ENCODE measurements at regions not wholly inside any gene's neighbourhood (a gene's known extent, or its start where the extent isn't known, plus 50 kb on each side); places are given as distances from the start of the nearest gene placed in this dataset.
"Not testable (repeated sequence)": the region's sequence is repeated elsewhere in the genome, so short reads cannot be mapped to it uniquely, and the experiment has no call there.

DNA sequence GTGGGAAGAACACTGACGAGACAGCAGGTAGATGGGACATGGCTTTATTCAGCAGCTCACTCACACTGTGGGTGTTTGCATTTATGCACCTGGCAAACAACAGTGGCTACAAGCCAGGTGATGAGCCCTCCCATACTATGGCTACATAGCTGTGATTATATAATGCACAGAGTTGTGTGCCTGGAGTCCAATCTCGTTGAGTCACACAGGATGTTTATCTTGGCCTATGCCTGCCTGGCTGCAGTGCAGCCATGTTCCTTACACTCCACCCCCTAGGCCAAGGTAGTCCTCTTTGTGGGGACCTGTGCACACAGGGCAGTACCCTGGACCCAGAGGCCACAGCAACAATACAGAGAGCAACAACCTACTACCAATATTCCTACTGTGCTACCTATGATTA, 1643.8 kb downstream of the MRPL39 start:
- DNase-seq = peak; percentile 34

DNA sequence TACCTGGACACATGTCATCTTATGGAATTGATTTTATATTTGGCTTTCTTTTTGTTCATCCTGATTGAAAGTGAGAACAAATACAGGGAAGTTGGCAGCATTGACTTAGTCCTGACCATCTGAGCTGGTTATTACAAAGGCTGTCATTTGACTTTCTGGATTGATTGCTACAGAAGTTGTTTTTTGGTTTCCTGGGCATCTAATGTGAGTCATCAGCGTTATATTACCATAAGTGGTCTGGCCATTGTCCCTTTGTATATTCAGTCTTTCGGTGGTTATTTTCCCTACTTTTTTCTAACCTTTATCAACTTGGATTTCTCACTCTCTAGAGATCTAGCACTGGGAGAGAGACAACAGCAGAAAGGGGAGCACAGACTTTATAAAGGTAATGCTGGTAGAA, 1646.5 kb downstream of the MRPL39 start:
- DNase-seq = no peak

DNA sequence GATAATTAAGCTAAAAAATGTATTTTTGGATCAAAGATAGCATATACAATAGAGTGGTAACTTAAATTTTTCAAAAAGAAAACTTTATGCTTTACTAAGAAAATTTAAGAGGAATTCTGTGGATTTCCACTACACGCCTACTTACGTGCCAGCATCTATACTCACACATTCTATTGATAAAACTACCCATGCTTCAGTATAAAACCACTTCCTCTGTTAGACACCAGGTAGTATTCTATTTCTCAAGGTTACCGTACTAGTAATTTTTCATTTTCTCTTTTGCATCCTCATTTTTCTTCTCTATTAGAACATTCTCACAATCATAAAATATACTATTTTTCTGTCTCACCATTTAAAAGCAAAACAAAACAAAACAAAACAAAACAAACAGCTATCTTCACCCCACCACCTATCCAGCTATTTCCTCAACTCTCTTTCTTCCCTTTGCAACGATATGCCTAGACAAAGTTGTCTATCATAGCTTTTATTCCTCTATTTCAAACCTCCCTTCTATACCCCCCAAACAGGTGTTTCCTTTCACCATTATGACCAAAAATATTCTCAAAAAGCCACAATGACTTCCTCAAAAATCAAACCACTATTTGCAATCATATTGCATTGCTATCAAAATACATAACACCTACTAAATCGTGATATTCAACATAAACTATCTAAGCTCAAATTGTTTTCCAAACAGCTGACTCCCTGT, 1652.0 kb downstream of the MRPL39 start:
- no peak for DNase-seq

DNA sequence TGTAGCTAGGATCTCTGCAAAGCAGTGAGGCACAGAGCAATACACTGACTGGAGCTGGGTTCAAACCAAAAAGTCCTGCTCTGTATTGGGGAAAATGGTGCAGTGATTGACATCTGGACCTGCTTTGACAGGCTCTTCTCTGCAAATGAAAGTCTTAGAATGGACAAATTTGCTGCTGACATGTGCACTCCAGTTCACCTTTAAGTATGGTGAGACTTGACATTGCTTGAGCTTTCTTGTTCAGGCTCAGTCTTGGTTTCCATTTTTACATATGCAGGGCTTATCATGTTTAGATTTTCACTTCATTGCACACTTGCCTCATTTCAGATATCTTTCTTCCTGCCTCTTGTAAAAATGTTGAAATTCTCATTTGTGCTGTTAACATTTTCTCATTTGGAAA, 1655.0 kb downstream of the MRPL39 start:
- no peak for DNase-seq

DNA sequence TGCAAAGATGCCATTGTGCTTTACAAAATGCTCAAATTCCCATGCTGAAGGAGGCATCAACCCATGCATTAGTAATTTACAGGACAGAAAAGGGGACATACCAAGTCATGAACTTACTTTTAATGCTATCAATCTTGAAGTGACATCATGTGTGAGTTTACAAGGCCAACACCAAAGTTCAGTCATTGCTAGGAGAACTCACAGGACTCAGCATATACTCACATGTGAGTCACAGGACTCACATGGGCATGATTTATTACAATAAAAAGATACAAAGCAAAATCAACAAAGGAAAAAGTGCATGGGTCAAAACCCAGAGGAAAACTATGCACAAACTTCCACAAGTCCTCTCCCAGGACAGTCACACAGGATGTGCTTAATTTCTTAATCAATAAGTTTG, 1656.0 kb downstream of the MRPL39 start:
- DNase-seq = peak; percentile 61

DNA sequence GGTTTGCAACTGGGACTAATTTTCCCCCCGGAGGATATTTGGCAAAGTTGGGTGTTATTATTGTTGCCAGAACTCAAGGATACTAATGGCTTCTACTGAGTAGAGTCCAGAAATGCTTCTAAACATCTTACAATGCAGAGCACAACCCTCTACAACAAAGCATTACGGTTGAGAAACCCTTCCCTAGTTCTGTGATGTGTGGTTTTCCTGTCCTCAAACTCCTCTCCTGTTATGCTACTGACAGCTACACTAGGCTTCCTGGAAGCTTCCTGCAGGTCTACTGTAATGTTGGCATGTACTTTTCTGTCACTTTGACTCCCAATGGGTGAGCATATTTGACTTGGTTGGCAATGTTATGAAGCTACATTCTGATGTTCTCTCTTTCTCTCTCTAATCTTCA, 1656.9 kb downstream of the MRPL39 start:
- no peak for DNase-seq

DNA sequence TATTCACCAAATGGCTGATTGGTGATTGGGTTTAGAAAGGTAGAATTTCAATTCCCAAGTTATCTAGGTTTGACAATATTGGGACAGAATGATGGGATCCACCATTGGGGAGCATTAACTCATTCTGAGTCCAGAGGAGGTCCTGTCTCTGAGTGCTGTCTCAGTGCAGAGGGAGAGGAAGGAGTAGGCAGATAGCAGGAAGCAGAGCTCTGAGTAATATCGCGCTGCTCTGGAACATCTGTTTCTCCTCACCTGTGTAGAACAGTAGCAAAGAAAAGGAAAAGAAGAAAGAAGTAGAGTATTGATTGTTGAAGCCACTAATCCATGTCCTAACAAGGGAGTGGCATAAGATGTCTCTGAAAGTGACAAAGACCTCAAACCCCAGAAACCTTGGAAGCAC, 1657.8 kb downstream of the MRPL39 start:
- DNase-seq = no peak

DNA sequence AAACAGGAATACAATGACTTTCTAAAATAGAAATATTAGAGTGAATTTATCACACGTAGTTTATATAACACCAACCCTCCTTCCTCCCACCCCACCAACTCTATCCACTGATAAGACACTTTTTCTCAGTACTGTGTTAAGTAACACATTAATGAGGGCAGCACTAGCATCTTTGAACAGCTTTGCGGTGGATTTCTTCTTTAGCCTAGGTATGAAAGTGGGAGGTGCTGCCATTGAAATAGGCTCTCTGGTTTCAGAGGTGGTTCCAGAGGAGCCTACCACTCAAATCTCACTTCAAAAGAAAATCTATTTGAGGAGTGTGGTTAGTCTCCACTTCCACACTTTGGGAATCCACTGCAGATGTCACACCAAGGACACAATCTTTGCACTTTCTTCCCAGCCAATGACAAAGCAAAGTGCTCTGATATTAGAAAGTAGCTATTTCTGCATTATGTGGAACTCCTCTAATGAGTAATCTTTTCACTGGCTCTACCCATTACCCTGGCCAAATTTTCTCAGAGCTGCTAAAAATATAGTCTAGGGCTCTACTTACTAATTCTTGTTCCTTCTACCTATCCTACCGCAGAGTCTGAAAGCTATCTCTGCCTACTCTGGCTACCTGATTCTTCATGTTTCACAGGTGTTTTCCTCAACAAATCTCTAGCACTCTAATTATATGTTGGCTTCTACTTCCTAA, 1667.8 kb downstream of the MRPL39 start:
- no peak for DNase-seq

DNA sequence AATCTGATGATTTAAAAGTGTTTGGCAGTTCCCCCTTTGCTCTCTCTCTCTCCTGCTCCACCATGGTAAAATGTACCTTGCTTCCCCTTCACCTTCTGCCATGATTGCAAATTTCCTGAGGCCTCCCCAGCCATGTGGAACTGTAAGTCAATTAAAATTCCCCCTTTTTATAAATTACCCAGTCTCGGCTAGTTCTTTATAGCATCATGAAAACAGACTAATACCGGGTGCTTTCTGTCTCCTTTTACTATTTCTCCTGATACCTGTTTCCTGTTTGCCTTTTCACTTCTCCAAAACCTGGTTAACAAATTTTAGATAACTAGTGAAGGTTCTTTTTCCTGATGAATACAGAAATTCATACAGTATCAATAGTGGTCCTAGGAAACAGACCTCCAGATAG, 1670.3 kb downstream of the MRPL39 start:
- no peak for DNase-seq

DNA sequence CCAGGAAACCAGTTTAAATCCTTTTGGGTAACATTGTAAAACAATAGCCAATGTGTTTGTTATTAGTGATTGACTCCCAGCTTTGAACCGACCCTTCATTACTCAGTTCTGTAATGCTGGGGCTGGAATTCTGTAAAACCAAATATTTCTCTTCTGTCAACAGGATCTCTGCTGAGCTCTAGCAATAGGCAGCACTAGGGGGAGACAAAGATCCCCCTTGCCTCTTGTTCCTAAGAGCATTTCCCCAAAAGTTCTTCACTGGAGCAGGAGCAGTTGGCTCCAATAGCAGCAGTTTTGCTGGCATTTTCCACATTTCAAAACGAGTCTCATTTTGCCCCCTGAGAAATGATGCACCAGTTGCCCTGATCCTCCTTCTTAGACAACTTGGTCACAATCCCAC, 1671.1 kb downstream of the MRPL39 start:
- peak; percentile 46 for DNase-seq

DNA sequence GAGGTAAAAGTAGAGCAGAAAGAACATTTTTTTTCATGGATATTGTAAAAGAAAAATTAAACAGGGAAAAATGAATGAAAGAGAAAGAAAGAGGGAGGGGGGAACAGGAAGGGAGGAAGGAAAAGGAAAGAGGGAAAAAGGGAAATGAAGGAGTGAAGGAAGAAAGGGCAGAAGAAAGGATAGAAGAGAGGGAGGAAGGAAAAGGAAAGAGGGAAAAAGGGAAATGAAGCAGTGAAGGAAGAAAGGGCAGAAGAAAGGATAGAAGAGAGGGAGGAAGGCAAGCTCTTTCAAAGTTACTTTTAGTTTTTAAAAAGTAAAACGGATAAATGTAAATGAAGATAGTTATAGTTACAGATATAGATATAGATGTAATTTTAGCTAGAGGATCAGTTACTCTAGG, 1676.7 kb downstream of the MRPL39 start:
- no peak for DNase-seq

DNA sequence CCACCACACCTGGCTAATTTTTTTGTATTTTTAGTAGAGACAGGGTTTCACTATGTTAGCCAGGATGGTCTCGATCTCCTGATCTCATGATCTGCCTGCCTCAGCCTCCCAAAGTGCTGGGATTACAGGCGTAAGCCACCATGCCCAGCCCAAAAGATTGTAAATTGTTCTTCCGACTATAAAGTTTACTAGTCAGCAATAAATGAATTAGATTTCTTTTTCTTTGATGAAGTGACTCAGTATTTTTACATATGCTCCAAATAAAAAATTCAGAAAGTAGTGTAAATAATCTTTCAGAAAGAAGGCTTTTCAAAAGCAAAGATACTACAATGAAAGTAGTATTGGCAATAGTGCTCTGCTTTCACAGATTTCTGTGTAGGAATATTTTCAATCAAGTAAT, 1680.9 kb downstream of the MRPL39 start:
- DNase-seq = not testable (repeated sequence)

DNA sequence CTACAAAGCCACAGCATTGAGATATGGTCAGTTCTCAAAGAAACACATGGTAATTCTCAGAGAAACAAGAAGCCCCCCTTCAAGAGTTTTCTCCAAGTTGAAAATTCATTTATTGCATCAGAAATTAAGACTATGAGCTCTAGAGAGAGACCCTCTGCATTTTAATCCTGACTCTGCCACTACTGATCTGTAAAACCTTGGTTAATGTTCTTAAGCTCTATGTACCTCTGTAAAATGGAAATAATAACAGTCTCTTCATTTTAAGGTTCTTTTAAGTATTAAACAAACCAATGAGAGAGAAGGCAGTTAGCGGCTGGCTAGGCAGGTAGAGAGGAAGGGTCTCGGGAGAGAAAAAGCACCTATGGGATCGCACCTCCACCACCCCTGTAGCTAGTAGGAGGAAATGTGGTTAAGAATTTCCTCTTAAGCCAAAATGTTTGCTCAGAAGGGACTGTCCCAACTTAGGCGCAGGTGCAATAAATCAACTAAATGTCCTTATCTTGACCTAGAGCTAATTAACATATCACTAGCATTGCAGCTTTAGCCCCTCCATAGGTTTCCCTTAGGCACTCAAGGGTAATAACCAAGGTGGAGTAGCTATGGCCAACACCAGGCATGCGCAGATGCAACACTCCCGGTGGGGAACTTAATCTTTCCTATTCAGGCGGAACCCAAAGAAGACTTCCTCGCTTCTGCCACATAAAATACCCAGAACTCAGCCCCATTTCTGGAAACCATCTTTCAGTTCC, 1685.4 kb downstream of the MRPL39 start:
- DNase-seq = no peak

DNA sequence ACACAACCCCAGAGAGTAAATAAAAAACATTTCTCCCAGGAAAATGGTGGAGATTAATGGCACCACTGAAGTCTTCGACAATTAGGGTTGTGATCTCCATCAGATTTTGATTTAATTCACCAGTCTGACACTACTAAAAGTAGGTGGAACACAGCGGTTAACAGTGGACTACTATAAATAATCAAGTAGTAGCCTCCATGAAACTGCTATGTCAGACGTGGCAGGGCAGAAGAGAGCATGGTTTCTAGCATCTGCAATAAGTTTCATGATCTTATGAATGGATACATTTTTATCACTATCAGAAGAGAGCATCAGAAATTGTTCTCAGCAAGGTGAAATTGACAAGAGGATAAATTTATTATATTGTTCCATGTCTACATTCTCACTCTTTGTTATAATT, 1706.6 kb downstream of the MRPL39 start:
- DNase-seq = no peak

DNA sequence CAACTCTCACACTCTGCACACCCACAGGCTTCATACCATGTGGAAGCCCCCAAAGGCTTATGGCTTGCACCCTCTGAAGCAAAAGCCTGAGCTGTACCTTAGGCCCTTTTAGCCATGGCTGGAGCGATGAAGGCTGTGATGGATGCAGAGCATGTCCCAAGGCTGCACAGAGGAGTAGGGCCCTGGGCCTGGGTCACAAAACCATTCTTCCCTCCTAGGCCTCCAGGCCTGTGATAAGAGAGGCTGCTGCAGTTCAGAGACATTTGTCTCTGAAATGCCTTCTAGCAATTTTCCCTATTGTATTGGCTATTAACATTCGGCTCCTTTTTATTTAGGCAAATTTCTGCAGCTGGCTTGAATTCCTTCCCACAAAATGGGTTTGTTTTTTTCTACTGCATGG, 1707.7 kb downstream of the MRPL39 start:
- no peak for DNase-seq

DNA sequence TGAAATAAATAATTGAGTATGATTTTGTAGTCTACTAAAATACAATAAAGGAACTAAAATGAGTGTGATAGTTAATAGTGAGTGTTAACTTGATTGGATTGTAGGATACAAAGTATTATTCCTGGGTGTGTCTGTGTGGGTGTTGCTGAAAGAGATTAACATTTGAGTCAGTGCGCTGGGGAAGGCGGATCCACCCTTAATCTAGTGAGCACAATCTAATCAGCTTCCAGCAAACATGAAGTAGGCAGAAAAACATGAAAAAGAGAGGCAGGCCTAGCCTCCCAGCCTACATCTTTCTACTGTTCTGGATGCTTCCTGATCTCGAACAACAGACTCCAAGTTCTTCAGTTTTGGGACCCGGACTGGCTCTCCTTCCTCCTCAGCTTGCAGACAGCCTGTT, 1716.6 kb downstream of the MRPL39 start:
- DNase-seq = no peak

DNA sequence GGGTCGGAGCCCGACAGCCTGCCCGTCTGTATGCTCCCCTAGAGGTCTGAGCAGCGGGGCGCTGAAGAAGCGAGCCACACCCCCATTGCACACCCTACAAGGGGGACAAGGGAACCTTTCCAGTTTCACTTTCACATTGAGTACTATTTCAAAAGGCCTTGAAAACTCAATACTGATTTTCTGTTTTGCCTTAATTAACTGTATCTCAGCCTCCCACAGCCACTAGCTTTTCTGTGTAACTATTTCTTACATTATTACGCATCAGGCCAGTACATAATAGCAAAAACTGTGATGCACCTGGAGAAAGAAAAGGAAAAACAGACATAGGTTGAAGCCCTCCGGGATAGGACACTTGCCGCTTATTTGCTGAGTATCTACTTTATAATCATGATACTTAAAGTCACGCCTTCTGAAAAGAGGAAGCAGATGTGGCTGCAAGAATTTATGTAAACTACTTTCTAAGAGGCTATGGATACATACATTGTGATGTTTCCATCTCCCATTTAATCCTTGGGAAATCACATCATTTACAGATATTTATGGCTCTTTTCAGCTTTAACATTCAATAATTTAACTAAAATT, 1719.5 kb downstream of the MRPL39 start:
- no peak for DNase-seq

DNA sequence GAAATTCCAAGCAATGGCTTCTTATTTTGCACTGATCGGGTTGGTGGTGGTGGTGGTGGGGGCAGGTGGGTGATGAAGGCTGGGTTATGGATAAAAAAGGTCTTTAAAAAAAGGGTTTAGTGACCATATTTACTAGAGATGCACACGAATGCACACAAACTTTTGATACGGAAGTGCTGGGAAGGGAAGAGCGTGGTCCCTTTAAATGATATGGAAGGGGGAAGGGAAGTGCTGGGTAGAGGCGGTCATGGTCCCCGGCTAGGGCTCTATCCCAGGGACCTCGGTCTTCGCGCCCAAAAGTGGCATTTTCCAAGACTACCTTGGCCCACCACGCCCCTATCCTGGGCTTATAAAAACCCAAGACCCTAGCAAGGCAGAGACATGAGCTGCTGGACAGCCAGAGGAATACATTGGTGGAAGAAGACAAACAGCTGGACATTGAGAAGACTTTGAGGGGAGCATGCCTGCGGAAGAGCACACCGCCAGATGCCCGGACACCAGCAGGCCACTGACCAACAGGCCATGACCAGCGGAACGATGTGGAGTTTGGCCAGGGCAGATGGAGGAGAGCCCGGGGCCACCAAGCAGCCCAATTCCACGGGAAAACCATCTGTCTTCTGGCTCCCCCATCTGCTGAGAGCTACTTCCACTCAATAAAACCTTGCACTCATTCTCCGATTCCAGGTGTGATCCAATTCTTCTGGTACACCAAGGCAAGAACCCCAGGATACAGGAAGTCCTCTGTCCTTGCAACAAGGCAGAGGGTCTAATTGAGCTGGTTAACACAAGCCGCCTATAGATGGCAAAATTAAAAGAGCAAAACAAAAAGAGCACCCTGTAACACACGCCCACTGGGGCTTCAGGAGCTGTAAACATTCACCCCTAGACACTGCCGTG, 1720.2 kb downstream of the MRPL39 start:
- no peak for DNase-seq

DNA sequence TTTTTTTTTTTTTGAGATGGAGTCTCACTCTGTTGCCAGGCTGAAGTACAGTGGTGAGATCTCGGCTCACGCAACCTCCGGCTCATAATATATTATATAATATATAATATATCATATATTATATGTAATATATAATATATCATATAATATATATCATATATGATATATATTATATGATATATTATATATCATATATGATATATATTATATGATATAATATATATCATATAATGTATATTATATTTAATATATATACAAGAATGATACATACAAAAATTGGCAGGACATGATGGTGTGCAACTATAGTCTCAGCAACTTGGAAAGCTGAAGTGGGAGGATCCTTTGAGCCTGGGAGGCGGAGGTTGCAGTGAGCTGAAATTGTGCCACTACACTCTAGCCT, 1725.5 kb downstream of the MRPL39 start:
- DNase-seq = no peak

DNA sequence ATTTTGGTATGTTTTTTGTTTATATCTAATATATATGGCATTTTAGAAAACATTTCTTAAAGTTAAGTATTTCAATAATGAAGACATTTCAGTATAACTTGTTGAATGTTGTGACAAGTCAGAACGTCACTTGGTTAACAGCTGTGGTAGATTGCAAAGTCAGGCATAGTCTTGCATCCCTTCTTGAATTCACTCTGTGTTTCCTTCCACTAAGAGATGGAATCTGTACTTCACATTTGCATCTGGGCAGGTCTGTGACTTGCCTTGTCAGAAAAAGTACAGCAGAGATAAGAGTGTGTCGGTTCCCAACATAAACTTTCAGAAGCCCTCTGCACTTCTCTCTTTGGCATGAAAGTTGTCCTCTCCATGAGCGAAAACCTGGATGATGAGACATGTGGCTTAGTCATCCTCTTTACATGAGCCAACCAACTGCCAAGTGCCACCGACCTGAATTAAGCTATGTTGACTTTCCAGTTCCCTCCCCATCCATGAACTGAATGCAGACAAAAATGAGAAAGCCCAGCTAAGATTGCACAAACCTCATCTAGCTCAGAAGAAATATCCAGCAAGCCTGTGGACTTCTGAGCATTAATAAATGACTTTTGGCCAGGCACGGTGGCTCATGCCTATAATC, 1730.2 kb downstream of the MRPL39 start:
- no peak for DNase-seq

DNA sequence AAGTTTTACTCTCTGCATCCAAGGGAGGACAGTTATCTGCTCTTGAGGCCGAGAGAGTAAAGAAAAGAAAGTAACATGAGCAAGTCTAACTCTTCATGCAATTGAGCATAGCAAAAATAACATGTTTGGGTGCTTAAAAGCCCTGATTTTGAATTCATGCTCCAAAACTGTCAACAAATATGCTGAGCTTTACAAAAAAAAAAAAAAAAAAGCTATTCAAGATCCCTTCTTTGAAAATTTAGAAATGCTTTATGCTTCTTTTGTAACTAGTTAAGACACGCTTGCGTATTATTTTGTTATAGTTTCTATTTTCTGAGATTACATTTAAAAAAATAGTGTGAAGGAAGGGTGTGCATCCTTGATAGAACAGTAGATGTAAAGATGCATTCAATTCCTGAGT, 1733.0 kb downstream of the MRPL39 start:
- DNase-seq = no peak
